Fibroblast of skin of right biceps (primary cell): ENCODE measurements at regions not wholly inside any gene's neighbourhood (a gene's known extent, or its start where the extent isn't known, plus 50 kb on each side); places are given as distances from the start of the nearest gene placed in this dataset.
"Not testable (repeated sequence)": the region's sequence is repeated elsewhere in the genome, so short reads cannot be mapped to it uniquely, and the experiment has no call there.

Experiments used
- DNase-seq: peaks from one replicate; pipeline ENCODE4 v3.0.0-alpha.2; 2013

DNA sequence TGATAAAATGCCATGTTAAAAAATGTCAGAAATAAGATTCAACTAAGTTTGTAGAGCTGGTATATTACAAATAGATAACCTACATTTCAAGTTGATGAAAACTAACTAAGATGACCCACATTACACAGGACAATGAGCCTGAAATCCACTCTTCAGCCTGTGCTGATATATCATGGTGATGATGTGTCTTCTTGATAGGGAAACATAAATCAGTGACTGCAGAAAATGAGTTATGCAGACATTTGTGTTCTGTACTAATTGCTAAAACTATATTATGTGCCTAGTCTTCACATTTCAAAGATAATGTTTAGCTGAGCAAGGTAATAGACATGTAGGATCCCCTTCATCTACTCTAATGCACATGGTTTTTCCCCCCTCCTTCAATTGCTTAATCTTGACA is 331.6 kb upstream of the F9 start:
- no peak for DNase-seq

DNA sequence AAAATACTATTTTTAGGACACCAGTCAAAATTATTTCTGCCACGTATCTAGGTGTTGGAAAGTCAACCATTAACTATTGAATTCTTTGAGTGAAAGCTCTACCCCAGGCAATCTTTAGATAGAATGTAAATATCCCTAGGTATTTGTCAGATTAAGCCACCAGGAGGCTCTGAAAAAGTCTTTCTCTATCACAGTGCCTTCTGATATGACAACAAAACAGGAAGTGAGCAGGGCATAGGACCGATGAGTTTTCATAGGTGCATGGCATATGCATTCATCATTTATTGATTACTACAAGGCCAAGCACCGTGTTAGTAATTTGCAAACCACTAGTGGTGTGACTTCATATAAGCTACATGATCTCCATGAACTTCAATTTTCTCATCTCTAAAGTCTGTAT is 333.6 kb upstream of the F9 start:
- no peak for DNase-seq

DNA sequence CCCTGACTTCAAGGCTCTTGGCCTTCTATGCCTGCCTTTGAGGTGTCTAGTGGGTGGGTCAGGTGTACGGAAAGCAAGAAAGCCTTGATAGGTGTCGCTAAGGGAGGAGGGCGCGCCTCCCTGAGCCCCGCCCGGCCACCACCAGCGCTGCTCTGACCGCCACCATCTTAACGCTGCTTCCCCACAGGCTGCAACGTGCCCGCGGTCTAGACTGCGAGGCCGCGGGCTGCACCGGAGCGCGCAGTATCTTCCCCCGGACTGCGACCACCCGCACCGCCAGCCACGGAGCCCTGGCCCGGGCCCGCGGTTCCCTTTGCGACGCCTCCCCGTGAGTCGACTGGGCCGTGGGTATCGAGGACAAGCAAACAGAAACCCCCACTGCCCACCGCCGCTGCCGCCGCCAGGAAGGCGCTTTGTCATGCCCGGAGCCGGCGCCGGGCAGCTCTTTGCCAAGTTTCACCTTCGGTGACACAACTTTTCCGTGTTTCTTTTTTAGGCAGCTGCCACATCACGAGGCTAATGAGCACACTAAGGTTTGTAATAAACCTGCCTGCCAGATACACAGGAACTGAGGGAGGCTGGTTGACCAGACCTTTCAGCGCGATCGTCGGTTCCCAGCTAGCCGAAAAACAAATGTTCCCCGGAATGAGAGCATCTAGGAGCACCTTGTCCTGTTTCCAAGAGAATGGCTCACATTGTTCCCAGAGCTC is 335.8 kb upstream of the F9 start:
- DNase-seq: no peak

DNA sequence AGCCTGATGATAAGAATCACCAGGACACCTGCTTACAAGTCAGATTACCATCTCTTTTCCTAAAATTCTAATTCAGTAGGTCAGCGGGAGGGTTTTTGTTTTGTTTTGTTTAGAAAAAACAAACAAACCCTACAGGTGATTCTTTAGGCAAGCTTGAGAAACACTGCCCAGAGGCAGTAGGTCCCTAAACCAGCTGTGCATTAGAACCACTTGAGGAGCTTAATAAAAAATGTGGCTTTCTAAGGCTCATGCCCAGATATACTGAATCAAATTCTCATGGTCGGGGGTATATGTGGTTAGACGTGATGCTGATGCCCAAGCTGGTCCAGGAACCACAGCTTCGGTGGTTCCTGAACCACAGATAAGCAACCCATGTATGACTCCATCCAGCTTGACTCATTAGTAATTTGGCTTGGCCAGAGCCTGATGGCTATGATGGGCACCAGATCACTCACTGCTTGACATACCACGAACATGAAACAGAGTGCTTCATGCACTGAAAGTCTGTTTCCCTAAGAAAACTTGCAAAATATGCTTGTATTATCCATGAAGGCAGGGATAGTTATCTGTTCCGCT is 338.1 kb upstream of the F9 start:
- no peak for DNase-seq

DNA sequence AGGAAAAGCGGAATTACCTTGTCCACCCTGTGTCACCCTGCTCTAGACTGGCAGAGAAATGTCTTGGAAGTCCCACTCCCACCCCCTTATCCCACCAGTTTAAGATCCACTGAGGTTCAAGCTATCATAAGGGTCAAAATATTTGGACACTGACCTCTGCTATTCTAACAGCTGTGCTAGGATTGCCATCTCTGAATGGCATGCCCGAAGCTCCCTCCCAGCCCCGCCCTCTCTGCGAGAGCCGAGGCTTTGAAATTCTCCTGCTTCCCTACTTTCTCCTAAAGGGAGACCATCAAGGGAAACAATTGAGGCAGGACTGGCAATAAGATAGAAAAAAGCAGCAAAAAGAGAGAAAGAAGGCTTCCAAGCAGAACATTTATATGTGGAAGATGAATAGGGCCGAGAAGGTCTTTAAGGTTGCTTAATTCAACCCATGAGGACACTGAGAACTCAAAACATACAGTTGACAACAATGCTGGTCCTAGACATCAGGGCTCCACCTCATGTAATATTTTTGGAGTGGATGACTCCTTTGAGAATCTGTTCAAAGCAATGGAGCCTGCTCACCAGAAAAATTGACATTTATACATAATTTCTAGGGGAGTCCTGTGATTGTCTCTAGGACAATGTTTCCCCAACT is 338.7 kb upstream of the F9 start:
- DNase-seq: no peak

DNA sequence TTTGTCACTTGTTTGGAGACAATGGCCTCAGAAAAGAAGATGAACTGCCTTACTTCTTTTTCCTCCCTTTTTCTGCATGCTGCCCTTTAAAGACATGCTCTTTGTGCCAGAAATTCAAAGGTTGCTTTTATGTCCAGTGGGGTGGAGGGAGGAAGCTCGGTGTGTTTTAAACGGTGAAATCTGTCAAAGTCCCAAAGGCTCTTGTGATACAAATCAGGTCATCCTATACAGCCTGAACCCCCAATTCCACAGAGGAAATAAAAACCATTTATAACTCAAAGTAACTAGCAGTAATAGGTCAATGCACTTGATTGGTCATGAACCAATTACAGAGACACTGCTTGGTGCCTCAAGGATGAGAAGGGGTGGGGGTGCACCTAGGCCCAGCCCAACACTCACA is 339.3 kb upstream of the F9 start:
- no peak for DNase-seq

DNA sequence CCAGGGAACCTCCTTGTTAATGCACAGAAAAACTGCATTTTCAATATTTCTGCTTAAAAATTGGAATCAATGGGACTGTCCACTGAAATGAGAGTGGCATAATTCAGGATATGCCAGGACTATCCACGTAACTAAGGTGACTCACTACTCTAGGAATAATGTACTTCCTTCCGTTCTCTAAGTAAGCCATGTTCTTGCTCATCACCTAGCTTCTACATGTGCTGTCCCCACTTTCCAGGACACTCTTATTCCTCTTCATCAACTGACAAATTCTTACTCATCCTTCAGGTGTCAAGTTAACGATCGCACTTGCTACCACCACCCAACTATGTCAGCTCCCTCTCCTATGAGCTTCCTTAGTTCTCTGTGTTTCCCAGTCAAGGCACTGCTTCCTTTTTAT is 342.8 kb upstream of the F9 start:
- no peak for DNase-seq

DNA sequence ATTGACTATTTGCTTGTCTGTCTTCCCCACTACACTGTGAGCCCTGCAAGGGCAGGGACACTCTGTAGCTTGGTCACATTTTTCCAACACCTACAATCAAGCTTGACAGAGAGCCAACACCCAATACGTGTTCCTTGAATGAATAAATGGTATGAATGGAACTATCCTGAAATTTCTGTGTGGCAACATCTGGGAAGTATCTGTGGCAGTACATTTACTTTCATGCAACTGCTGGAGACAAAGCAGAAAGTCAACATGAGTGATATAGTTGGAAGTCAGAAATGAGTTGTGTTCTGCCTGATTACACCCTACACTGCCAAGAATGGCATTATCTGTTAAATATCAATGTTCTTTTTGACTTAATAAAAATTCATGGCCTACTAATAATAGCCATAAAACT is 343.5 kb upstream of the F9 start:
- no peak for DNase-seq

DNA sequence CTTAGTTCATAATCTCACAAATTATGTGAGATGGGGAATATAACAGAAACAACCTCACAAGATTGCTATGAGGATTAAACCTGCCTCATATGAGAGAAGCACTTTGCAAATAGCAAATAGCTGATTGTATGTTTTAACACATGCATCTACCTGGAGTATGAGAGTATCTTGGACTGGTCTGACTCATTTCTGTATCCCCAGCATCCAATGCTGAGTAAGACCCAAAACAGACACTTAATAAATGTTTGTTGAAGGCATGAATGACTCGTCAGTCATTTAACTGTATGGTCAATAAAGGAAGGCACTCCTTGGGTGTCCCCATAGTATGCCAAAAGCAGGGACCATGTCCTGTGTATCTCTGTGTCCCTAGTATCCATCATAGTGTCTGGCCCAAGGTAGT is 350.9 kb upstream of the F9 start:
- DNase-seq: no peak

DNA sequence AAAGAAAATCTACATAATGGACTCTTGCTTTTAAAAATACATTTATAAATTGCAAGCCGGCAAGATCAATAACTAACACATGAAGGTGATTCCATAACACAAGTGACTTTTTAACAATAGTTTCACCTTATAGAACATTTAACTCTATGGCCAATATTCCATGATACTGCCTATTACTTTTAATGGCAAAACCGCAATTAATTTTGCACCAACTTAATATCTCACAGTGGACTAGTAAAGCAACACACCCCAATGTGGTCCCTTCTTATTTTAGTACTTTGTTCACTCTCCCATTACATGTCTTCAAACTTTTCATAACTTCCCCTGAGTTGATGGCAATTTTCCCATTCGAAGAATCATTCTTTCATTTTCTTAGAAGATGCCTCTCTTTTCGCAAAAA is 351.6 kb upstream of the F9 start:
- no peak for DNase-seq

DNA sequence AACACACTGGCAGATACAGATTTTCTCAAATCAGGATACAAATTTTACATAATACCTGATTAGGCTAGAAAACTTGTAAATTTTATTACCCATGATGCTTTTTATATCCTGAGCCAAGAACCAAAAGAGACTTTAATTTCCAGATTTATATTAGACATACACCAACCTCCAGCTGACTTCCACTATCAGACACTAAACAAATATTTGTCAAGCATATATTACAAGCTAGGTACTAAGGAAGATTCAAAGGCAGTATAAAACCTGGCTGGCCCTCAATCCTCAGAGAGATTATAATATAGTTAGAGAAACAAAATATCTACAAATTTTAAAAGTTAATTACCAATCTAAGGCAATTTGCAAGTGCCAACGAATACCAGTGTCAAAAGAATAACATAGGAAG is 357.8 kb upstream of the F9 start:
- DNase-seq: no peak

DNA sequence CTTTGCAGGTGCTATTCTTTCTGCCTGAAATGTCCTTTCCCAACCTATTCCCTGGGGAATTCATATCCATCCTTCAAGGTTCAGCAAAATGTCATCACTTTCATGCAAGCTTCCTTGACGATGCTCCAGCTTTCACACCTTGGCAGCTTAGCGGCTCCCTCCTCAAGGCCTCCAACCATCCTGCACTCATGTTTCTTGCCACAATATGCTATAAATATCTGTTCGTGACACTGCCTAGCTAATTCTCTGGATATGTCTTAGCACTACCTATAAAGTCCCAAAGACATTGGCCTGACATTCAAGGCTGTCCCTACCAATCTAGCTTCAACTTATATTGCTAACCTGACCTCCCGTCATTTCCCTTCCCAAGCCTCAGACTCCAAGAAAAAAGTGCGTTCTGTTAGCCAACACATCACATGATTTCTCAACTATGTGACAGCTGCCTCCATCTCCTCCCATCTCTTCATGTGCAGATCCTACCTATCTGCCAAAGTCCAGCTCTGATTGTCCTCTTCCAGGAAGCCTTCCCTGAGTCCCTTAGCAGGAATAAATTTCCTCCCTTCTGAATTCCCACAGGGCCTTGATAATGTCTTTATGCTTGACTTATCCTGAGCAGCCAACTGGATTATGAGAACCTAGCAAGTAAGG is 359.9 kb upstream of the F9 start:
- DNase-seq: no peak

DNA sequence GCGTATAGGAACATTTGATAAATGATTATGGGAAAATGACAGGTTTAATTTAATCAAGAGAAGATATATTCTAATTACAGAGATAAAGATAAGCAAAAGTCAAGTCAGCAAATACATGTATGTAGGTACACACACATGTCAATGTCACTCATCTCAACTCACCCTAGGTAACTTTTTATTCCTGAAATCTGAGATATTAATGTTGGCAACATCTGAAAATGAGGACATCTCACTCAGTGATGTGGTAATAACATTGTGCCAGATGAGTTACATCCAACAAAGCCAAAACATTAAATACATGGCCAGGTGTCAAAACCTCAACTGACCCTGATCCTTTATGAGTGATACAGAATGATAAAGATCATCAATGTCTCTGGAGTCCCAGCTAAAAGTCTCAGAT is 363.3 kb upstream of the F9 start:
- no peak for DNase-seq

DNA sequence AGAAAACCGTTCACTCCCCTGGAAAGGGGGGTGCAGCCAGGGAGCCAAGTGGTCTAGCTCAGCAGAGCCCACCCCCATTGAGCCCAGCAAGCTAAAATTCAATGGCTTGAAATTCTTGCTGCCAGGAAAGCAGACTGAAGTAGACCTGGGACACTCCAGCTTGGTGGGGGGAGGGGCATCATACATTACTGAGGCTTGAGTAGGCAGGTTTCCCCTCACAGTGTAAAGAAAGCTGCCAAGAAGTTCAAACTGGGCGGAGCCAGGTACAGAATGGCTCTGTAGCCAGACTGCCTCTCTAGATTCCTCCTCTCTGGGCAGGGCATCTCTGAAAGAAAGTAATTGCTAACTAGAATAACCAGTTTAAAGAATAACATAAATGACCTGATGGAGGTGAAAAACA is 372.3 kb upstream of the F9 start:
- no peak for DNase-seq

DNA sequence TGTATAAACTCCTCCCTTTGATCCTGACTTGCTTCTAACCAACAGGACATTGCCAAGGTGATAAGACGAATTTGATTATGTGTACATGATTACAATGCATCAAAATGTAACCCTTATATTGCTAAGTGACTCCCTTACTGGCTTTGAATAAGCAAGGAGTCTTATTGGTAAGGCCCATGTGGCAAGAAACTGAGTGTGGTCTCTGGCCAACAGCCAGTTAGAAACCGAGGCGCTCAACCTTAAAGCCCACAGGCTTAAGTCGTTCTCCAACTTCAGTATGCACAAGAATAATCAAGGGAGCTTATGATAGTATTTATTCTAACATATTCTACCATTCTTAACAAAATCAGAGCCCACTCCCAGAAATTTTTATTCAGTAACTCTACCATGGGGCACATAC is 374.2 kb upstream of the F9 start:
- no peak for DNase-seq

DNA sequence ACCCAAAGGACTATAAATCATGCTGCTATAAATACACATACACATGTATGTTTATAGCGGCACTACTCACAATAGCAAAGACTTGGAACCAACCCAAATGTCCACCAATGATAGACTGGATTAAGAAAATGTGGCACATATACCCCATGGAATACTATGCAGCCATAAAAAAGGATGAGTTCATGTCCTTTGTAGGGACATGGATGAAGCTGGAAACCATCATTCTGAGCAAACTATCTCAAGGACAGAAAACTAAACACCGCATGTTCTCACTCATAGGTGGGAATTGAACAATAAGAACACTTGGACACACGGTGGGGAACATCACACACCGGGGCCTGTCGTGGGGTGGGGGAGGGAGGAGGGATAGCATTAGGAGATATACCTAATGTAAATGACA is 383.9 kb upstream of the F9 start:
- not testable (repeated sequence) for DNase-seq

DNA sequence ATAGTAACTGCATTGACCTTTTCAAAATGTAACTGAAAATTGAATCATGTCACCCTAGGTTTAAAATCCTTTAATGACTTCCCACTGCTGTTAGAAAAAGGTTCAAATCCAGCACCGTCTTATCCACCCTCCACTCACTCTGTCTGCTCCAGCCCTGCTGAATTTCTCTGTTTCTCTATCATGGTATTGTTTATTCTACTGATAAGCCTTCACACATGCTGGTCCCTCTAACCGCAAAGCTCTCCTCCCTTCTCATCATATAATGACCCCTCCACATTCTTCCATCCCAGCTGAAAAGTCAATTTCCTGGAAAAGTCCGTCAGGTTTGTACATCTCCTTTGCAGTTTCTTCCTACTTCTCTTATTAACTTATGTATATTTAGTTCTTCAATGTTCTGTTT is 389.2 kb upstream of the F9 start:
- no peak for DNase-seq

DNA sequence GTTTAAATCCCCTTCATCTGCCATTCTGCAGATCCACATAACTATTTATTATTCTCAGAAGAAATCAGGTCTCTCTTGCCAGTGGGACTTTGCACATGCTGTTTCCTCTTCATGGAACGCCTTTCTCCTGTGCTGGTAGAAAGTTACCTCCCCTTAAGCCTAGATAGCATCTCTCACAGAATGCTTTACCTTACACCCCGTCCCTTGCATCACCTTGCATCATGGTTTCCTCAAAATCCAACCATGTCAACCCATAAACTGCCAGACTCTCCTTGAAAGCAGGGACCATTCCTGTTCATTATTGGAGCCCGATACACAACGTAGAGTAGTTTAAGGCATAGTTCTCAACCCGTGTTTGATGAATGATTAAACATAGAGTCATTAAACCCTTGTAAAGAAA is 396.2 kb upstream of the F9 start:
- DNase-seq: no peak

DNA sequence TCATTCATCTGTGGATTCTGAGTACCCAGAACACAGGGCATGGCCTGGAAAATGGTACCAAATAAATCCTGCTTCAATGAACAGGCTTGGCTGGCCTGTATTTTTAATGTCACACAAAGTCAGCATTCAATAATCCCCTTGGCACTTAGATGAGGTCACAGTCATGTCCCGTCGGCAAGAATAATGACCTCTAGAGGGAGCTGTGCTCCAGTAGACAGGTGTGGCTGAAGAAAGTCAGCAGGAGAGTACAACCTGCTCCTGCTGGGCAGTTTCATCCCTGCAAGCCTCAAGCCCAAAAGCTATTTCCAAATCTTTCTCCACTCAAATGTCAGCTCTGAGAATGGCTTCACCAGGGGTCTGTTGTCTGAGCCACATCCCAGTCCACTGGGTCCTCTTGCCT is 404.0 kb upstream of the F9 start:
- DNase-seq: no peak

DNA sequence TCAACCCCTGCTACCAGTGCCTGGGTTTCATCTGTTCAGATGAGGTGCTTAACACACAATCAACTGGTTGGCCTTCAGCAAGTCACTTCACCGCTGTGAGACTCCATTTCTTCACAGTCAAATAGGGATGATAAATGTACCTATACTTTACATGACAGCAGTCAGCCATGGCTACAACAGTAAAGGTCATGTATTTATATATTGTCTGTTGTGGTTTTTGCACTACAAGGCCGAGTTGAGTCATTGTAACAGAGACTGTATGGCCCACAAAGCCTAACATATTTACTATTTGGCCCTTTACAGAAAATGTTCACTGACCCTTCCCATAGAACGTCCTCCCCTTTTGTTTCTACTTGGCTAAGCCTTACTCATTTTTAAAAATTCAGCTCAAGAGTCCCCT is 404.6 kb upstream of the F9 start:
- no peak for DNase-seq

DNA sequence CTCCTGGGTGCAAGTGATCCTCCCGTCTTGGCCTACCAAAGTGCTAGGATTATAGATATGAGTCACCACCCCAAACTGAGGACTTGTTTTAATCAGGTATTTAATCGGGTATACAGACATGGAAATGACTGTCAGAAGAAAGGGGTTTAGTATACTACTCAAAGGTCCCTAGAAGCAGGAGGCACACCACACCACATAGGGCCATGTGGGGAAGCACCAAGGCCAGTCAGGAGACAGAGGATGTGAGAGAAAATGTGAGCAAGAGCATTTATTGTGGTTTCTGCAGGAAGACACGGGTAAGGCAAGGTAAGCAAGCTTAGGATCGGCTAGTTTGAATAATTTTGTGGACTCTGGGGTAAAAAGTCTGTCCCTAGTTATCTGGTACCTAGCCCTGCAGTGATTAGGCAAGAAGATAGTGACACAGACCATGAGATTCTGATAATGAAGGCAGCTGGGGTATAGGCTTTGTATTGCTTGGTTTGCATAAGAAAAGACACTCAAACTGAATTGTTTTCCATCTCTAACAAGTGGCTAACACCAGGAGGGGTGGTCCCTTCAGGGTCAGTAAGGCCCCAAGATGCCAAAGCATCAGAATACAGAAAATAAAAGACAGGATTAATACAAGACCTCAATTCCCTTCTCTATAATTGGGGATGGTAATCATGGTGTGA is 408.8 kb upstream of the F9 start:
- no peak for DNase-seq

DNA sequence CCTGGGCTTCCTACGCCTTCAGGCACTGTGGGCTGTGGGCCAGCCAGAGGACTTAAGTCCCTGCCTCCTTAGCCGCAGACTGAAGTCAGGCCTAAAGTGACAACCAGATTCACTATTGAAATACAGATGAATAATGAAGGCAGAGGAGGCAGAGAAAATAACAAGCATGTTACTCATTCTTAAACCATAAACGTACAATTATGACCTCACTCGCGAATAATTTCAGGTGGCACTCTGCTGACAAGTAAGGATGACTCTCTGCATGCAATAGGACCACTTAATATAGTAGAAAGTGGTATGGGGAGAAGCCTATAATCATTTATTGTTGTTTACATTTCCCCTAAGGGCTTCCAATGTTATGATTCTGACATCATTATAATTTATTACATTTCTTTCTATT is 409.2 kb upstream of the FGF13 start:
- DNase-seq: peak; percentile 9

DNA sequence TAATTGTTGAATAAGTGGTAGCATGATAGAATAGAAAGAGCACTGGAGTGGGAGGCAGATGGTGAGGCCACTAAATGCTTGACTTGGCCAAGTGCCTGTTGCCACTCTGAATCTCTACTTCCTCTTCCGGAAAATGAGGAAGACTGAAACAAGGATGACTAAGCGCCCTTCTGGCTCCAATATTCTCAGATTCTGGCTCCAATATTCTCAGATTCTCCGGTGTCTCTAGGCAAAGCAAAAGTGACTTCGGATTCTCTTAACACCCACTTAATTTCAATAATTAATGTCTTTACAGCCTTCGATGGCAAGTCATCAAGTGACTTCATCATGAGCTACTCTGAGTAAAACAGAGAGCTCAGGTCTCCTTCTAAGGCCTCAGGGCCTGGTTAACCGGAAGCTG is 402.2 kb upstream of the FGF13 start:
- DNase-seq: no peak

DNA sequence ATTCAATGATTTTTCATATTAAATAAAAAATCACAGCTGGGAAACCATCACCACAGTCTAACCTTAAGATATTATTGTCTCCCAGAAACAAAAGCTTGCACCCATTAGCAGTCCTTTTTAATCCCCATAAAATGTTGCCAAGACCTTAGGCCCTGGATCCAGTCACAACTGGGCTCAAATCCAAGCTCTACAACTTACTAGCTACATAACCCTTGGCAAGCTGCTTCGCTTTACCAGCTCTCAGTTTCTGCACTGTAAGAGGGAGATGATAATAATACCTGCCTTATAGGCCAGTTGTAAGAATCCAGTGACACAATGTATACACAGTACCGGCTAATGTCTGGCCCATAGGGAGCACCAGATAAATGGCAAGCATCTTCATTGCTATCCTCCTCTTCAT is 400.9 kb upstream of the FGF13 start:
- DNase-seq: peak; percentile 14
